Stimulated activated CD8-positive, alpha-beta memory T cell treated with anti-CD3 and anti-CD28 coated beads, Interleukin-12 subunit alpha, Interleukin-12 subunit beta, amount 100 ng/mL, for 24 hours (primary cell): ENCODE measurements at regions not wholly inside any gene's neighbourhood (a gene's known extent, or its start where the extent isn't known, plus 50 kb on each side); places are given as distances from the start of the nearest gene placed in this dataset.

Experiments used
- DNase-seq: peaks from one replicate; pipeline ENCODE4 v3.0.0-alpha.2; 2020; ENCODE audit errors: extremely low read depth

DNA sequence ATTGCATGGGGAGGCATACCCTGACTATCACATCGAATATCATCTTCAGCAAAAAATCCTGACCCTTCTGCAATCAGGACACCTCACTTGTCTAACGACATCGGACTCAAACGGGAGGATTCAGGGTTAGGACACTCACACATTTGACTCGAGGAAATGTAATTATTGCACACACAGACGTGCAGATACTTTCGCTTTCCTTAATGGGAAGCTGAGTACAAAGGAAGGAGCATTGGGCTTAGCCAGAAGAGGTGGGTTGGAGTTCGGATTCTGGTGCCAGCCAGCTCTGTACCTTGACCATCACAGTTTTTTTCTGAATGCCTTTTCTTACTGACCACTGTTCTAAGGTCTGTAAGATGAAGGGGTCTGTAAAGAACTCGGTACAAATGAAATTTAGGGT, 260.4 kb downstream of the GALC start:
- no peak for DNase-seq

DNA sequence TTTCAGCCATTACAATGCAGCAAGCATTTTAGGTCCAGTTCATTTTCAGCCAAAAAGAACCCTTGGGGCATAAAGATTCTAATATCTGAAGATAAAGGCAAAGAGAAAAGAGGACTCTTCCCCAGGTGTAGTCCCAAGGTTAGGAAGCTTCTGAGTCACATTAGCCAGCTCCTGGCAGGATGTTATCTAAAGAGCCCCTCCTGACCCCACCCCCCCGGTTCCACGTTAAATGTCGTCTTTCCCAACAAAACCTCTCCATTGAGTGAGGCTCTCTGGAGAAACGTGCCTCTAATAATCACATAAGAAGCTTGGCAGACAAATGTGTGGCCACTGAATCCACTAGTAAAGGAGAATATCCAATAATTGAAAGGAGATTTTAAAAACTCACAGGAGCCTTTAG, 267.7 kb downstream of the GALC start:
- DNase-seq, result no peak

DNA sequence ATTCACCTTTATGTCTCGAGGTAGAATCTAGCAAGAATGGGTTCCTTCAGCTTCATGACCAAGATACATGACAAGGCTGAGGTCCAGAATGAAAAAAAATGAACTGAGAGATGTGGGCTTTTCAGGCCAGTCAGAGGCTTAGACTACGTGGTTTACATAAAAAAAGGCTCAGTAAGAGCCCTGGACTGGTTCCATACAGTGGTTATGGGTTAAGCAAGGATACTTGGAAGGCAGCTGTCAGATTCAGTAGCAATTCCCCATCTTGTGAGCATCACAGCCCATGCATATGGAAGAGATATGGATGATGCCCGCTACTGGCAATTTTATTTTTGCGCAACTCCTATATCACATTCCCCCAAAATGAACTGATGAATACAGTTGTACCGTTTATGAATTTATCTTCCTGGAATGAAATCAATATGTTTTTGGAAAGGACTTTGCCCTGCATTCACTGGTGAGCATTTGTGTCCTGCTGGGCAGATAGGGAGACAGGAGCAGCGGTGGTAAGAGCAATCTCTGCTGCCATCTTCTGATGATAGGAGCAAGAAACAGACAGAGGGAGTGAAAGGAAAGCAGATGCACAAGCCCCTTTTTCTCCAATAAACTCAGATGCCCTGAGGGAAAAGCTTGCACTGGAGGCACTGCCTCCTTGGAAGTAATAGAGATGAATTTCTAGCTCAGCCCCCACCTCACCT, 280.4 kb downstream of the GALC start:
- no peak for DNase-seq

DNA sequence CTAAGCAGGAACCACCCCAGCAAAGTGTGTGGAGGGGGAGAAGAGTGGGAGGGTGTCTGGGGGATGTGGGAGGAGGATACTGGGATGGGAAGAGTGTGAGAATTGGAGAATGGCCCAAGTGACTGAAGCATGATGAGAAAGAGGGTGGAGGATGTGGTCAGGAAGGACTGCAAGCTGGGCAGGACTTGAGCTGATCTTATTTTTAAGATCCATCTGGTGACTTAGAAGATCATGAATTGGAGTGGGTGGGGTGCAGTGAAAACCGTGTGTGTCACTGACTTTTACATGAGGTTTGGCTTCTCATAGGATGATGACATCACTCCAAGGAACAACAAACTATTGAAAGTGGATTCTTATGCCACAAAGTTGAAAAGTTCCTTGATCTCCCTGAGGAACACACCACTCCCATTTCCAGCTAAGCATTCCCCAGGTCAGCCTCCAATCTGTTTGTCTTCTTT, 287.5 kb downstream of the GALC start:
- no peak for DNase-seq

DNA sequence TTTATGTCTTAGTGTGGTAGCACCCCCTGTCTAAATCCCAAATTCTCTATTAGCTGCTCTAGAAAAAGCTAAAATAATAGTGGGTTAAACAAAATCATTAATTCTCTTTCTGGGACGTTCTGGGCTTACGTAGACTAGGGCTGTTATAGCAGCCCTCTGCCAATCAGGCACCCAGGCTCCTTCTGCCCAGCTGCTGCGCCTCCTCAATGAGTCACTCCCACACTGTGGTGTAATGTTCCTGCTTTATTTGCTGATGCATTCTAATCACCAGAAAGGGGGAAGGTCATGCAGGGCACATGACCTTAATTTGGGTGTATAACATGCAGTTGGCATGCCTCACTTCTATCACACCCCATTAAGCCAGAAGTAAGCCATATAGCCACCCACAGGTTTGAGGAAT, 294.5 kb downstream of the GALC start:
- no peak for DNase-seq

DNA sequence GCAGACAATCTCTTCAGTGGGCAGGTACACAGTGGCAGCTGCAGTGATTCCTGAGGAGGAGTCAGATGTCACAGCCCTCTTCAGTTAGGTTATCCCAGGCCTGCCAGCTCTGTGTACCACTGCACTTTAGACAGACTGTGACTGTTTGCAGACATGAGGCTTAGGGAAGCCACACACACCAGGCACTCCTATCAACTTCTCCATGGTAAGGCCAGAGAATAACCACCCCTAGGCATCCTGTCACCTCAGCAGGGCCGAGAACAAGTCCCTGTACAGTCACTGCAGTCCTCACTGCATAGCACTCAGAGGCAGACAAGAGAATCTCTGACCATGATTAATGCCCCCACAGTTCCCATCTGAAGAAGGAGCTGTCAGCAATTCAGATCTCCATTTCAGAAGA, 296.5 kb downstream of the GALC start:
- no peak for DNase-seq

DNA sequence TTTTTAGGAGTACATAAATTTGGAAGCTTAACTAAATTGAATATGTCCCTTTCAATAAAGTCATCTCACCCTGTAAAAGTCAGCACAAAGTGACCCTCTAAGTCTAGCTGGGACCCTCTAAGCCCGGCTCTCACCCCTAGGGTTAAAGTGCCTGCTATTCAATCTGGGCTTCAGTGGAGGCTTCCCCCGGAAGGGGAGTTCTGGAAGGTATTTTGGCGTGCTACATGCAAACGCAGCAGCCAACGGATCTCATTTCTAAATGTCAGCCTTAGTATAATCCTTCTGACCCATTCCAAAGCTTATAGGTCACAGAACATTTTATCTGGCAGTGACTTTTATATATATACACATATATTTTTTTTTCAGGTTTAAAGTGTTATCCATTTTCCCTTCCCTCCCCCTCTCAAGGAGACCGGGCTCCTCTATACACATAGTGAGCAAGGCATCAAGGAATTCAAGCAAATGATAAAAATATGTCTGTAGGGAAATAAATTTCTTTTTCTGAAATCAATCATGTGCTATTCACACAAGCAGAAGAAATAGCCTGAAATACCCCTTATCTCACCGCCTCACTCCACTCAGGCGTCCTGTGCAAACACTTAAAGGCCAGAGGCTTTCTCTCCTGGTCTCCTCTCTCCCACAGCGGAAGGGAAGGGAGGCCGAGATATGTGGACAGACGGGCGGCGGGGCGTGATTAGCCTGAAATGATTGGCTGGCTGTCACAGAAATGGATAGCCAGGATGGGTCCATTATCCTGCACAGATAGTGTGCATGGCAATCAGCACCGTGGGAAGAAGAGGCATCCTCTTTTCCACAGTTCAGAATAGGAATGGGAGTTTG, 301.7 kb downstream of the GALC start:
- DNase-seq, result no peak

DNA sequence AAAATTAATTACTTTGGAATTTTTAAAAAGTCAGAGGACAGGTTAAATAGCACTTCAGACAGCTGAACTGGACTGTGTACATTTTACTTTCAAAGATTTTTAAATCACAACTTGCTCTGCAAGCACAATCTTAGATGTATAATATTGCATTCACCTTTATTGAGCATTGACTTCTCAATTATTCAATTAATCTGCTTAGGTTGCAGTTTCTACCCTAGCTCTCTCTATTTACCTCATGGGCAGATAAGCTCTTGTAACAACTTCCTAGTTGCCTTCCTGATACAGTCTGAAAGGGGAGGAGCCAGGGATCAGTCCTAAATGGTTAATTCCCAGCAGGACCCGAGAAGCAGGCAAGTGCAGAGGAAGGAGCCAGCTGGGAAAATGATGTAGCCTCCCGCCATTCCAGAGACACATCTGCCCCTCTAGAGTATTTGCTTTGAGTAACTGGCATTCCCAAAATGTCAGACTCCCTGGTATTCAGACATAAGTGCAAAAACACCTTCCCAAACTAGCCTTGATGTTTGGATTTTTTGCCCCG, 302.8 kb downstream of the GALC start:
- no peak for DNase-seq

DNA sequence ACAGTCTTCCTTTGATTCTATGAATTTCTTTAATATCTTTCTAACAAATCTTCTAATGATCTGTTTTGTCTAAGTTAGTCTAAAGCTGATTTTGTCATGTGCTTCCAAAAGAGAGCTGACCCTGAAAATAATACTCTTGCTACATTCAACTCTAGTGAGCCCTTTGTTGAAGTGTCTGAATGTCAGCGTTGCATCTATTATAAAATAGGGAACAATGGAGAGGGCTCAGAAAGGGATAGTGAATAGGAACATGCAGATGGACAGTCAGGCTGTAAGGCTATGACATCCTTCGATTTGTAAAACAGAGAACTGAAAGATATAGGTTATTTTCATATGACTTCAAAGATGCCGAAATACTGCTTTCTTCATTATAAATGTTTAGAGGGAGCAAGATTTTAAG, 304.5 kb downstream of the GALC start:
- no peak for DNase-seq

DNA sequence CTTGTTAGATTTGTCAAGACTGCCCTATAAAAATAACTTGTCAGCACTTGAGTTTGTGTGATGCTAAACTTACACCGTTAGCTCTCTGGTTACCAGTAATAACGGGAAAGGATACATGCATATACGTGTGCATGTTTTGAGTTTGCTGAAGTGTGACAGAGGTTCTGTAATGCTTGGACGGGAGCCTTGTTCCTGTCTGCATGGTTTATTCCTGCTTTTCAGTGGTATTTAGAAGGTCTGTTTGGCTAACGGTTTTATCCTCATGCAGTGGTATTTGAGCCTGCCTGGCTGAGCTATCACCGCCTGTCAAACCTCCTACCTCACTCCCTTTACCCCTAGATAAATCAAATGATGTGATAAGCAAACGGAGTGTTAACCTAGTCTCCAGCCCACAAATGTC, 305.6 kb downstream of the GALC start:
- DNase-seq, result no peak

DNA sequence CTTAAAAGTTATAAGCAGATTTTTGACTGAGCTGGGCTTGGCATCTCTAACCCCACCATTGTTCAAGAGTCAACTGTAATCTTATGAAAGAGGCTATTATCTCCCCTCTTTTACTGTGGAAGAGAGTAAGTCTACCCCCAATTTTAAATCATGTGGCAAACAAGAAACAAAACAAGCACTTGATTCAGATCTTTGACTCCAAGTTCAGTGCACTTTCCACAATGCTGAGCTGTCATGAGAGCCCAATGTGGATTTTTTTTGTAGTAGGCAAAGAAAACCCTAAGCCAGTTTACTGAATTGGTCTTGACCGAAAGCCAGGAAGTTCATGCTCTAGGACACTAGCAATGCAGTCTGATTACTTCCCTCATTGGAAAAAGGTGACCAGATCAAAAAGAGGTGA, 306.2 kb downstream of the GALC start:
- DNase-seq, result no peak

DNA sequence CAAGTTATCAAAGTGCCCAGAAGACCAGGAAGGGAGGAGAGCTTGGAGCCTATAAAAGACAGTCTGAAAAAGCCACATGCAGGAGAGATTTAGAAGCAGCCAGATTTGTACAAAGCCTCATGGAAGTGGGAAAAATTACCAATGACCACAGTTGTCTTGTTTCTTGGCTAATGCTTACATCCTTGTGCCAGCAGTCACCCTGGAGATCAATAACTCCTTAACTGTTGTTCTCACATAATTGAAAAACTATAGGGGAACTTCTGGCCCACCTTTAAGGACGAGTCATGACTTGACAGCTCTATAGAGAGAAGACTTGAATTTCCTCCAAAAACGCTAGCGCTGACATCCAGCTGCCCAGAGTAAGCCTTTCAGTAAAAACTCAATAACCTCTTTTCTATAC, 313.1 kb downstream of the GALC start:
- DNase-seq, result no peak

DNA sequence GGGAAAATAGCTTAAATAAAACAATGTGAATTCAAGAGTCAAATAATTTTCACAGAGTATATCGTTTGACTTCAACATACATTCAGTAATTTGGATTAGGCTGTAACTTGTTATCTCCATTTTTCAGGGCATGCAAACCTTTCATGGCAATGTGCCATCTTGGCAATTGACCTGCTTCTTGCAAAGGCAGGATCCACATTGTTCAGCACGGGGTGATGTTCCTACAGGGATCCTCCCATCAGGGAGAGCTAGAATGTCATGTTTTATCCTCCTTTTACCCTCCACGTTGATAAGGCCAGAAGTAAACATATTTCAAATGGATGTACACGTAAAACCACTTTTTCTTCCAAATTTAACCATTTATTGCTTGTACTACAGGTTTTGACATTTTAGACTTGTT, 314.4 kb downstream of the GALC start:
- no peak for DNase-seq

DNA sequence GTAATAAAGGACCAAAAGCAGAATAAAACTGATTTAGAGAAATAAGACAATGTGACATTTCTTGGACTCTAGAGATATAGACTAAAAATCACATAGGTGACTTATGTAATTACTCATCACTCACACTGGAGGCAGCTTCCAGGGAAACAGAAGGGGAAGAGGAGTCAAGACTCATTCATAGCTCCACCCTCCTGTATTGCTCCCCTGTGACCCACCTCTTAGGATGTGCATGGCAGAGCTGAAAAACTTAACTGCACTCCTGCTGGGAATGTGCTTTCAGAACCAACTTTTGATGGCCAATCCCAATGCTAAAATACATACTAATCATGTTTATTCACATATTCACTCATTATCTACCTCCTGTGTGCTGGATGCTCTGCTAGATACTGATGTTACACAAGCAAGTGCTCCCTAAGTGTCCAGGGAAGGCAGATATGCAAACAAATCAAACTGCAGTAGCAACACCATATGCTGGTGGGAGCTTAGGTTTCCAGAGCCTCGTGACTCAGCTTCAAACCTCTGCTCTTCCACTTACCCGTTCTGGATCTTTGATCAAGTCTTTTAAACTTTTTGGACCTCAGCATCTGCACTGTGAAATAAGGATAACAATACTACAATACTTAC, 316.1 kb downstream of the GALC start:
- no peak for DNase-seq

DNA sequence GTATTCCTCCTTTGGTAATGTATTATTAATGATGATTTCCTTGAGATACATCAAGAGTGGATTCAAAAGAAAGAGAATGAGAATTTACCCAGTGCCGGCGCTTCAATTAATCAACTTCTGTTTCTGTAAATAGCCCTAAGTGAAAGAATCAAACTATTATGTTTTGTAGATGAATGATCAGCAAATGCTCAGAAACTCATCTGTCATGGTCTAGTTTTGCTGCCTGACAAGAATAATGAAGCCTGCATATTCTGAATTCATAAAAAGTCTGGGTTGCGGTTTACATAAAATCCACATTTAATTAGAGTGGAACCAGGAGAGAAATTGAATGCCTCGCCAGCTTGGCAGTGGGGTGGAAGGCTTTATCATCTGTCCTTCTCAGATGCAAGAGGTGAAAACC, 325.3 kb downstream of the GALC start:
- DNase-seq, result no peak

DNA sequence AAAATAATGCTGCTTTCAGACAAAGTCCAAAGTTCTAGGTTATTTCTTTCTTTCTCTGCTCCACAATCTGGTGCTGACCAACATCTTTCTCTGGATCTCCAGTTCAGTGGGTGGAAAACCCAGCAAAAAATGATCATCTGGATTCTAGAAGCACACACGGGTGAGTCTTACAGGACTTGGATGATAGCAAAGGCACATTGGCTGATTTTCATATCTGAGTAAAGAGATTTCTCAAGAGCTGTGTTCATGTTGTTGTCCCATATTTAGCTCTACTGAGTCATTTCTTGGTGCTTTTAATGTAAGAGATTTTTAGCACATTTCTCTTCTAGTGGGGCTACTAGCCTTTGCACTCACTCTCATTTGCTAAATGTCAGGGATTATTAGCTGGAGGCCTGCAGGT, 336.7 kb downstream of the GALC start:
- no peak for DNase-seq

DNA sequence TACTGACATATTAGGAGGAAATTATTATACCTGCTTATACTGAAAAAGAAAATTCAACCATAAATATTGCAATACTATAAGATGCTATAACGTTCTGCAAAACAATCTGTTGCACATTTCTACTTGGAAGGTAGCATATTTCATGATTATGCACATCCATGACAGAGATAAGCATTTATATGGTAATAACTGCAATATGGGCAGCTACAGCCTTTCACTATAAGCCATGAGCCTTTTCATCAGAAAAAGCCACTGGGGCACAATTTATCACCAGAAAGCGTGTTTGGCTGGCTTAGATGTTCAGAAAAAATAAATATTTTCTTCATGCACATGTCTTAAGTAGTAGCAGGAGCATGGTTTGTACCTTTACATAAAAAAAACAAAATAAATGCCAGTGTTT, 340.7 kb downstream of the GALC start:
- no peak for DNase-seq

DNA sequence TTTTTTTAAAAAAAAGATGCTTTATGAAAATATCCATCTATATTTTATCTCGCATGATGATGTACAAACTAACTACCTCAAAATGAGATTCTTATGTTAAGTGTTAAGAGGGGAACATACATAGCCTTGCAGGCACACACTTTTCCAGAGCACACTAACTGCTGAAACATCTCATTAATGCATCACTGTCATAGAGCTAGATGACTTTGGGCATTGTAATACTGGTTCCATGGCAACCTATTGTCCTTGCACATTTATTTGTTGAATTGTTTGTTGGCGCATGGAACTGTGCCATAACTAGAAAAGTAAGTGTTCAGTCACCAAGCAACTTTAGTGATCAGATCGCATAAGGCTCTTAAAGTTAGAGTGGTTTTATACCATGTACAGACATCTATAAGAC, 348.3 kb downstream of the GALC start:
- no peak for DNase-seq

DNA sequence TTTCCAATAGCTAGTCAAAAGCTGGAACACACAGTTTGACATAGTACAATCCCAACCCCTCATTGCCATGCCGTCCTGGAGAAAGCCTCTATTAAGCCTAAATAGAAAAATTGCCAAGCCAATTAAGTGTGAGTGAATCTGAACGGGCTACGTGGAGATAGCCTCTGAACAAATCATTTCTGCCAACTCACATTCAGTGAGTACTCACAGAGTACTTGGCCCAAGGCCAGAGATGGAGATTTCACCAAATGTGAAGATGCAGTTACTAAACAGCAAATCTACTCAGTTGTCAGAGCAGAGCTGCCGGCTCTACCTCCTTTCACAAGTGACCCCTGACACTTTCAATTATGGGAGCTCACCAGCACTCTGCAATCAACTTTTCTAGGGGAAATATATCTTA, 350.0 kb downstream of the GALC start:
- no peak for DNase-seq

DNA sequence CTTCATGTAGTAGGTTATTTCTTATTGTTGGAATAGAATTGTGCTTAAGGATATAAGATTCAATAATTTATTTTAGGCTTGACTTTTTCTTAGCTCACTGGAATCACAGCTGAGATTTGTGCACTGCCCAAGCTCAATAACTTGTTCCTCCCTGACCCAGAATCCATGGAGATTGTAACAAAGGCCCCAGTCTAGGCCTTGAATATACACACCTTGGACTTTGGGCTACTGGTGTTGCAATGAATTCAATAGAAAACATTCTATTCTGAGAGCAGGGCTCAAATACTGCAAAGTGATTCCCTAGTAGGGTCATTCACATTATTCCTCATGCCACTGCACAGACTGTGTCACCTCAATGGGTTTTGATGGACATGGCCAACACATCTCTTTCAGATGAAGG, 352.4 kb downstream of the GALC start:
- DNase-seq, result no peak

DNA sequence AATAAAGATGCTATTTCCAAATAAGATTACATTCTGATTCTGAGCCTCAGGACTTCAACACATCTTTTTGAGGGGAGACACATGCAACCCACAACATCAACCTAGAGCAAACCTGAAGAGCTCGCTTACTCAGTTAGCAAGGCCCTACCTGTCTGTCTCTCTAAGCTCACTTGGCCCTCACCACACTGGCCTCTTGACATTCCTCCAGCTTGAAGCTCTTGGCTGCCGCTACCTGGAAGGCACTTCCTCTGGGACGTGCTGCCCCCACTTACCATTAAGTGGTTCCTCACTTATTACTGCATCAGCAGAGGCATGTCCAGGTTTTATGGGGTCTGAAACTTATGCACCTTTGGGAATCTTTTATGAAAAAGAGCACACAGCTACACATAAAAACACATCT, 354.8 kb downstream of the GALC start:
- DNase-seq, result no peak

DNA sequence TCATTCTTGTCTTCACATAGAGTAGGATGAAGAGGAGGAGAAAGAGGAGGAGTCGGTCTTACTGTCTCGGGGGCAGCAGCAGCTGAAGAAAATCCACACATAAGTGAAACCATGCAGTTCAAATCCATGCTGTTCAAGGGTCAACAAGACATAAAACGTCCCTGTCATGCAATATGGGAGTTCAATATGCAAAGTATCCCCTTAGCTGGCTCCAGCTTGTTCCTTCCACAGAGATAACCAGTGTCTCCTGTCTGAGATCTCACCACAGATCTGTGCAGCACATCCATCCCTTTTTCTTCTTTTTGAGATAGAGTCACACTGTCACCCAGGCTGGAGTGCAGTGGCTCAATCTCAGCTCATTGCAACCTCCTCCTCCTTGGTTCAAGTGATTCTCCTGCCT, 357.5 kb downstream of the GALC start:
- DNase-seq, result no peak

DNA sequence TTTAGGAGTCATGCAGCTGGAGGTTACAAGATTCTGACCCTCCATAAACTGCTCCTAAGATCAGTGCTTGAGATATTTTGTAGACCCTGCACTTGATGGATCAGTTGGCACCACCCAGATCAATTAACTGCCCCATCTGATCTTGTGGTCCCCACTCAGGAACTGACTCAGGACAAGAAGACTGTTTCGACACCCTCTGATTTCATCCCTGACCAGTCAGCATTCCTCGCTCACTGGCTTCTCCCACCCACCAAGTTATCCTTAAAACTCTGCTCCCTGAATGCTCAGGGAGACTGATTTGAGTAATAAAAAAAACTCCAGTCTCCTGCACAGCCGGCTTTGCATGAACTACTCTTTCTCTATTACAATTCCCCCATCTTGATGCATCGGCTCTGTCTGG, 360.2 kb downstream of the GALC start:
- DNase-seq, result no peak
